GM10266 (cell line): ENCODE measurements at regions not wholly inside any gene's neighbourhood (a gene's known extent, or its start where the extent isn't known, plus 50 kb on each side); places are given as distances from the start of the nearest gene placed in this dataset.
"Not testable (repeated sequence)": the region's sequence is repeated elsewhere in the genome, so short reads cannot be mapped to it uniquely, and the experiment has no call there.

Experiments used
- DNase-seq: peaks from one replicate; pipeline ENCODE4 v3.0.0; 2012; ENCODE audit errors: extremely low spot score
- TF ChIP-seq, protein P1 (sequence below): IDR thresholded peaks from 2 replicates; pipeline ENCODE4 v1.5.1; 2012; ENCODE audit warnings: mild to moderate bottlenecking, low read depth; ENCODE audit not compliant: control insufficient read depth, insufficient read depth; ENCODE audit errors: missing control alignments

DNA sequence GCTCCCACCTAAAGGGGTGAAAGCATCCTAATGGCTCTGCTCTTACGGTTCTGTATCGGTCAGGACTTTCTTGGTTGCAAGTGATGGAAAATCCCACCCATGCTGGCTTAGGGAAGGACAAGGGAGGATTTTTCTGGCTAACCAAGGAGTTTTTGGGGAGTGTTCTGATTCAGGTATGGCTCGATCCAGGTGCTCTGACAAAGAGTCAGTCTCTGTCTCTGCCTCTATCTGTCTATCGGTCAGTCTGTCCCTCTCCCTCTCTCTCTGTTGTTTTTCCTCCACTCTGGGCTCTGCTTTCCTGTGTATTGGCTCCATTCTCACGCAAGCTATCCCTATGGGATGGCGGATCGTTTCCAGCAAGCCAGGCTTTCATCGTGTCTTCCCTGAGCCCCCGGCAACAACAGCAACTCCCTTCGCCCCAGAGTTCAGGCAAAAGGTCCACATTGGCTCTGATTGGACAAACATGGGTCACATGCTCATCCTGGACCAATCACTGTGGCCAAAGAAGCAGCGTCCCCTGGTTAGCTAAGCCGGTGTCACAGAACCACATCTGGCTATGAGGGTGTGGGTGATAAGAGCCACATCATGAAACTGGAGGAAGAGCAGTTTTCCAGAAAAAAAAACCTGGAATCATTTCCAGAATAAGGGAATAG lies 160.3 kb downstream of the BMP7 start:
- no peak for DNase-seq
- TF ChIP-seq, protein P1, sequence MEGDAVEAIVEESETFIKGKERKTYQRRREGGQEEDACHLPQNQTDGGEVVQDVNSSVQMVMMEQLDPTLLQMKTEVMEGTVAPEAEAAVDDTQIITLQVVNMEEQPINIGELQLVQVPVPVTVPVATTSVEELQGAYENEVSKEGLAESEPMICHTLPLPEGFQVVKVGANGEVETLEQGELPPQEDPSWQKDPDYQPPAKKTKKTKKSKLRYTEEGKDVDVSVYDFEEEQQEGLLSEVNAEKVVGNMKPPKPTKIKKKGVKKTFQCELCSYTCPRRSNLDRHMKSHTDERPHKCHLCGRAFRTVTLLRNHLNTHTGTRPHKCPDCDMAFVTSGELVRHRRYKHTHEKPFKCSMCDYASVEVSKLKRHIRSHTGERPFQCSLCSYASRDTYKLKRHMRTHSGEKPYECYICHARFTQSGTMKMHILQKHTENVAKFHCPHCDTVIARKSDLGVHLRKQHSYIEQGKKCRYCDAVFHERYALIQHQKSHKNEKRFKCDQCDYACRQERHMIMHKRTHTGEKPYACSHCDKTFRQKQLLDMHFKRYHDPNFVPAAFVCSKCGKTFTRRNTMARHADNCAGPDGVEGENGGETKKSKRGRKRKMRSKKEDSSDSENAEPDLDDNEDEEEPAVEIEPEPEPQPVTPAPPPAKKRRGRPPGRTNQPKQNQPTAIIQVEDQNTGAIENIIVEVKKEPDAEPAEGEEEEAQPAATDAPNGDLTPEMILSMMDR = no peak

DNA sequence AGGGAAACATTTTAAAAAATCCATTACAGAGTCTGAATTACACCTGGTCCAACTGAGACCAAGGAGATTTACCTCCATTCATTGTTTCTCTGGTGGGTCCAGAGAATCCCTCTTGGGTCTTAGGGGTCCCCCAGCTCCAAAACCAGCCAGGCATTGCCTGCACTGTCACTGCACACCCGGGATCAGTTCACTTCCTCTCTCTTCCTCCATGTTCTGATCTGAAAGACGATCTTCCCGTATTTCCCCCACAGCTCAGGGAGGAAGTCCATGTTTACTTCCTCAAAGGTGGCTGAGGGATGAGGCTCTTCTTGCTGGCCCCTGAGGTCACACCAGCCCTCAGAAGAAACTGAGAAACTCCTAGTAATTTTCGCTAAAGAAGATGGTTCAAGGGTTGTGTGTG lies 159.7 kb downstream of the BMP7 start:
- TF ChIP-seq, protein P1 = no peak

DNA sequence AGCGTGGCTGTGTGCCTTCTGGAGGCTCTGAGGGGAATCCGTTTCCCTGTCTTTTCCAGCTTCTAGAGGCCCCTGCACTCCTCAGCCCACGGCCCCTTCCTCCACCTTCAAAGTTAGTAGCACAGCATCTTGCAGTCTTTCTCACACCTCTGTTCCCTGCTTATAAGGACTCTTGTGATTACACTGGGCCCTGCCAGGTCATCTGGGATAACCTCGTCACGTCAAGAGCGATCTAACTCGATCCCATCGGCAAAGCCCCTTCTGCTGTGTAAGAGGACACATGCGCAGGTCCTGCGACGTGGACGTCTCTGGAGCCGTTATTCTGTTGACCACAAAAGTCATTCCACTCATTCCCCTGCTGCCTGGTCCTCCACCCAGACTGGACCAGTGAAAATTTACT lies 159.2 kb downstream of the BMP7 start:
- no peak for DNase-seq
- TF ChIP-seq, protein P1 = no peak

More for the DNA sequence above, 159.7 kb downstream of the BMP7 start:
- no peak for DNase-seq

DNA sequence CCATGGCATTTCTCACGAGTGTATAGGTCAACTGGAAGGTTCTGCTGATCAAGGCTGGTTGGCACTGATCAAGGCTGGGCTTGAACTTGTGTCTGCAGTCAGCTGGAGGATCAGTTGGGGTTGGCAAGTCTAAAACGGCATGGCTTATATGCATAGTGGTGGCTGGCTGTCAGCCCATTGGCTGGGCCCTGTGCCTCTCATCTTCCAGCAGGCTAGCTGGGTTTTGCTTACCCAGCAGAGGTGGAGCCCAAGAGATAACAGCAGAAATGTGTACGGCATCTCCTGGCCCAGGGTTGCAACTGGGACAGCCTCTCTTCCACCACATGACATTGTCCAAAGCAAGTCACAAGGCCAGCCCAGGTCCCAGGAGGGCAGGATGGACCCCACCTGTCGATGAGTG lies 158.2 kb downstream of the BMP7 start:
- TF ChIP-seq, protein P1 = no peak

DNA sequence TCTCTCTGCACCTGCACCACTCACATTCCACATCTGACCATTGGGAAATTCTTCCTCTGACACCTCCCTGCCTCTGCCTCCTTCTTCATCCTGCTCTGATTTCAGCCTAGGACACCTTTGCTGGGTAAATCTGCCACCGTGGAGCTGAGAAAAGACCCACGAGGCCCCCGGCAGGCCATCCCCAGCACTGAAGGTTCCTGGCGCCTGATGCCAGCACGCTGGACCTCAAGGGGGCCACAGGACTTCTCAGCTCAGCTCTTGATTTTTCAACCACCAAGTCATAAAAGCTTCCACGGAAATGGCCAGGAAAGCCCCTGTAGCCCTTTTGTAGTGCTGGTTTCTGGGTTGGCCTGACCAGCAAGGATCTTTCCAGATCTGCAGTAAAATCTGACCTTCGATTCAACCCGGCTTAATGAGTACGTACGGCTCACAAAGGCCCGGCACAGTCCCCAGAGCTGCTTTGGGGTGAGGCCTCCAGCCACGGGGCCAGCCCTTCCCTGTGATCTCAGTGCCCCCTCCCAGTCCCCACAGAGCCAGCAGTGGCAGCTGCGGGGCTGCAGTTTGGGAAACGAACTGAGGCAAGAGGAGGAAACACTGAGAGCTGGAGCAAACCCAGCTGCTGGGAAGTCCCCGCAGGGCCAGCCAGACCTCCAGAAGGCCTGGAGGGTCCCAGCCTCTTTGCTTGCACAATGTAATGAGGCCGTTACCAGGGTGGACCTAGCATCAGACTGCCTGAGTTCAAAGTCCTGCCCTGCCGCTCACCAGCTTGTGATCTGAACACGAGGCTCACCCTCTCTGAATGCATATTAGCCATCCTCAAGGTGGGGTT lies 157.5 kb downstream of the BMP7 start:
- no peak for DNase-seq
- TF ChIP-seq, protein P1 = no peak

More for the DNA sequence above, 158.2 kb downstream of the BMP7 start:
- DNase-seq = no peak

DNA sequence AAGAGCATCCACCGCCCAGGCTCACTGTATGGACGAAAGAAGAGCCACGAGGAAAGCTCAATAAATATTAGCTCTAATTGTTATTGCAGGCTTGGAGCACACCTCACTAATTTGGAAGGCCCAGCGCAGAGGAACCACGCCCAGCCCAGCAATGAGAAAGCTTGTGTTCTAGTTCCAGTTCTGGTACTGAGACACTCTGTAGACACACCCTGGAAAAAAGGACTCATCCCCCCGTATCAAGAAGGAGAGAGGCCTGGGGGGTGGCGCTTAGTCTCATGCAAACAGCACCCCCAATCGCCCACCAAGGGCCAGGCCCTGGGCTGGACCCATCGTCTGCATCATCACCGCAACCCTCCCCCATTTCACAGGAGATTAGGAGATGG lies 156.9 kb downstream of the BMP7 start:
- no peak for DNase-seq
- TF ChIP-seq, protein P1 = no peak

DNA sequence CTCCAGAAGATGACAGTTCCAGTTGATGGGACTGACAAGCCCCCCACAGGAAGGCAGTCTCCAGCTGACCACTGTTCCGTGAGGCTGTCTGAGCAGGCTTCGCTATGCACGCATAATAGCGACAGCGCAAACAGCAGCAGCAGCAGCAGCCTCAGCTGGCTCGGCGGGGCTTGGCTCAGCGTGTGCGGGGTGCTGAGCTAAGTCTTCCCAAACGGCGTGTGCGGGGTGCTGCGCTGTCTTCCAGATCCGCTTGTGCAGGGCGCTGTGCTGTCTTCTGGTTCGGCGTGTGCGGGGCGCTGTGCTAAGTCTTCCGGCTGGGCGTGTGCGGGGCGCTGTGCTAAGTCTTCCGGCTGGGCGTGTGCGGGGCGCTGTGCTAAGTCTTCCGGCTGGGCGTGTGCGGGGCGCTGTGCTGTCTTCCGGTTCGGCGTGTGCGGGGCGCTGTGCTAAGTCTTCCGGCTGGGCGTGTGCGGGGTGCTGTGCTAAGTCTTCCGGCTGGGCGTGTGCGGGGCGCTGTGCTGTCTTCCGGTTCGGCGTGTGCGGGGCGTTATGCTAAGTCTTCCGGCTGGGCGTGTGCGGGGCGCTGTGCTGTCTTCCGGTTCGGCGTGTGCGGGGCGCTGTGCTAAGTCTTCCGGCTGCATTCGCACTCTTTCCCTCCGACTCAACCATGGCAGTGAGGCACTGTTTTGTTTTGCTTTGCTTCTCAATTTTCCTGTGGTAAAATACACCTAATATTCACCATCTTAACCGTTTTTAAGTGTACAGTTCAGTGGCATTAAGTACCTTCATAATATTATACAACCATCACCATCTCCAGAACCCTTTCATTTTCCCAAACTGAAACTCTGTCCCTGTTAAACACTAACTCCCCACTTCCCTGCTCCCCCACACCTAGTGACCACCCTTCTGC lies 156.1 kb downstream of the BMP7 start:
- not testable (repeated sequence) for DNase-seq
